ENCODE measurements at regions not wholly inside any gene's neighbourhood (a gene's known extent, or its start where the extent isn't known, plus 50 kb on each side); places are given as distances from the start of the nearest gene placed in this dataset.

DNA sequence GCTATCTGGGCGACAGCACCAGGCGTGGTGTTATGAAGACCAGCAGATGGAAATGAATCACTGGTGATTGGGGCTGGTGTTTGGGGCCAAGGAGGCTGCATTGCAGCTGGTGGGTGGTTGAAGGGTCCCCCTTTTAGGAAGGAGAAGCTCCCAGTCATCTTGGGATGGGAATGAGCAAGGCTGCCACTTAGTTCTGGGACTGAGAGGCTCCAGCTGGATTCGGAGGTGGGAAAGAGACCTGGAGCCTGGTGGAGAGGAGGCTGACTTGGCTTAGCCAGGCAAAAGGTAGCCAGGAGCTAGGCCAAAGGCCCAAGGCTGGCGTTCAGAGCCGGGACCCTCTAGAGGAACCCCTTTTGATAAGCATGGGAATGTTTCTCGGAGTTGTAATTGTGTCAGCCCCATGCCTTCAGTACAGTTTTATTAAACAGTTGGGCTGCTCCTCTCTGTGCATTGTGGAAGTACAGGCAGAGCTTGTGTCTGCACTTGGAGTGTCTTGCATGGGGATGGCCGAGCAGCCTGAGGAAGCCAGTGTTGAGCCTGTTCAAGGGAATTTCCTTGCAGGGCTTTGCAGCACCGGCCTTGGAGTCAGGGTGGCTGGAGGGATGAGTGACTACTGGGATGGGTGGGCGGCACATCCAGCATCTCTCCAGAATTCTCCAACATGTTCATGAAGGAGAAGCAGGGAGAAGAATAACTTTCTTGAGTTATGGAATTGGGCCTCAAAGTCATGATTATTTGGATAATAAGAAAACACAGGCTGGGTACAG is 234.9 kb downstream of the BAMBI start:
- no peaks in the 10 kb centered on the region for H3K9me3 ChIP-seq (replicated peaks in 1 of 2; ENCODE audit: control insufficient read depth in 1 of 2, insufficient read depth in 1 of 2, low read length in 2 of 2)
- 97% methylated on average over 6 of the region's 9 CpGs for WGBS (ENCODE audit: insufficient coverage)
- TF ChIP-seq, protein P1, sequence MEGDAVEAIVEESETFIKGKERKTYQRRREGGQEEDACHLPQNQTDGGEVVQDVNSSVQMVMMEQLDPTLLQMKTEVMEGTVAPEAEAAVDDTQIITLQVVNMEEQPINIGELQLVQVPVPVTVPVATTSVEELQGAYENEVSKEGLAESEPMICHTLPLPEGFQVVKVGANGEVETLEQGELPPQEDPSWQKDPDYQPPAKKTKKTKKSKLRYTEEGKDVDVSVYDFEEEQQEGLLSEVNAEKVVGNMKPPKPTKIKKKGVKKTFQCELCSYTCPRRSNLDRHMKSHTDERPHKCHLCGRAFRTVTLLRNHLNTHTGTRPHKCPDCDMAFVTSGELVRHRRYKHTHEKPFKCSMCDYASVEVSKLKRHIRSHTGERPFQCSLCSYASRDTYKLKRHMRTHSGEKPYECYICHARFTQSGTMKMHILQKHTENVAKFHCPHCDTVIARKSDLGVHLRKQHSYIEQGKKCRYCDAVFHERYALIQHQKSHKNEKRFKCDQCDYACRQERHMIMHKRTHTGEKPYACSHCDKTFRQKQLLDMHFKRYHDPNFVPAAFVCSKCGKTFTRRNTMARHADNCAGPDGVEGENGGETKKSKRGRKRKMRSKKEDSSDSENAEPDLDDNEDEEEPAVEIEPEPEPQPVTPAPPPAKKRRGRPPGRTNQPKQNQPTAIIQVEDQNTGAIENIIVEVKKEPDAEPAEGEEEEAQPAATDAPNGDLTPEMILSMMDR (IDR thresholded peaks at IDR 0.05), result no peak
- no peak overlapping the region for H3K4me2 ChIP-seq (replicated peaks; ENCODE audit: extremely low read depth, low read length, poor library complexity, severe bottlenecking)
- H3K4me3 Mint-ChIP-seq, result no peak overlapping the region
- intact Hi-C loops (cut with micrococcal nuclease), result no loop called here
- H3K27me3 ChIP-seq (ENCODE audit: control insufficient read depth in 2 of 2, insufficient read depth in 2 of 2, low read length in 2 of 2), result no peaks in the 10 kb centered on the region
- no peaks in the 10 kb centered on the region for H3K4me1 Mint-ChIP-seq
- H3K79me2 ChIP-seq (ENCODE audit: insufficient read depth, low read length), result no peaks in the 10 kb centered on the region
- peaks cover 0 to 7% (median 2%) of the 10 kb centered on the region in 7 donors for H3K9me3 Mint-ChIP-seq
- peaks cover 0 to 7% (median 0%) of the 10 kb centered on the region in 3 donors for H3K27me3 Mint-ChIP-seq (ENCODE audit: low read depth in 3 of 3)
- H2AFZ ChIP-seq (ENCODE audit: insufficient read depth, low read depth, low read length, poor library complexity, severe bottlenecking), result no peak overlapping the region
- H3K27ac ChIP-seq (ENCODE audit: low read depth in 1 of 2, low read length in 2 of 2), result no peak overlapping the region
- no peaks in the 10 kb centered on the region for H3K36me3 ChIP-seq (replicated peaks in 1 of 2; ENCODE audit: control insufficient read depth in 1 of 2, insufficient read depth in 2 of 2, low read length in 2 of 2)
- no peak for DNase-seq
- H3K36me3 Mint-ChIP-seq, result no peaks in the 10 kb centered on the region
- no peak overlapping the region for H3K4me3 ChIP-seq (replicated peaks in 1 of 3; ENCODE audit: low read depth in 2 of 3, low read length in 3 of 3)
- no peak overlapping the region for H3K9ac ChIP-seq (ENCODE audit: insufficient read depth, low read length, poor library complexity, severe bottlenecking)
- H3K4me1 ChIP-seq (ENCODE audit: control insufficient read depth in 1 of 2, insufficient read depth in 2 of 2, low read length in 2 of 2), result no peaks in the 10 kb centered on the region
- H3K27ac Mint-ChIP-seq, result no peak overlapping the region
- H4K20me1 ChIP-seq (ENCODE audit: insufficient read depth, low read length), result no peaks in the 10 kb centered on the region

- intact Hi-C loops (cut with micrococcal nuclease), result no loop called here
- Mint-ChIP-seq H3K27me3 (ENCODE audit: low read depth in 3 of 3) (peaks cover 0 to 8% (median 0%) of the 10 kb centered on the region in 3 donors), H3K4me1 (no peaks in the 10 kb centered on the region), H3K27ac (no peak overlapping the region), H3K9me3 (peaks cover 0 to 5% (median 0%) of the 10 kb centered on the region in 7 donors), H3K36me3 (no peaks in the 10 kb centered on the region), H3K4me3 (no peak overlapping the region)
- Histone ChIP-seq H3K4me2 (replicated peaks; ENCODE audit: extremely low read depth, low read length, poor library complexity, severe bottlenecking) (no peak overlapping the region), H3K9me3 (replicated peaks in 1 of 2; ENCODE audit: control insufficient read depth in 1 of 2, insufficient read depth in 1 of 2, low read length in 2 of 2) (no peaks in the 10 kb centered on the region), H3K27ac (ENCODE audit: low read depth in 1 of 2, low read length in 2 of 2) (no peak overlapping the region), H3K4me3 (replicated peaks in 1 of 3; ENCODE audit: low read depth in 2 of 3, low read length in 3 of 3) (no peak overlapping the region), H2AFZ (ENCODE audit: insufficient read depth, low read depth, low read length, poor library complexity, severe bottlenecking) (no peak overlapping the region), H3K4me1 (ENCODE audit: control insufficient read depth in 1 of 2, insufficient read depth in 2 of 2, low read length in 2 of 2) (no peaks in the 10 kb centered on the region), H3K79me2 (ENCODE audit: insufficient read depth, low read length) (no peaks in the 10 kb centered on the region), H4K20me1 (ENCODE audit: insufficient read depth, low read length) (no peaks in the 10 kb centered on the region), H3K9ac (ENCODE audit: insufficient read depth, low read length, poor library complexity, severe bottlenecking) (no peak overlapping the region), H3K27me3 (ENCODE audit: control insufficient read depth in 2 of 2, insufficient read depth in 2 of 2, low read length in 2 of 2) (no peaks in the 10 kb centered on the region), H3K36me3 (replicated peaks in 1 of 2; ENCODE audit: control insufficient read depth in 1 of 2, insufficient read depth in 2 of 2, low read length in 2 of 2) (no peaks in the 10 kb centered on the region)
- WGBS (ENCODE audit: insufficient coverage), result 100% methylated on average over 3 of the region's 12 CpGs
- no peak for DNase-seq
- TF ChIP-seq, protein P1 (IDR thresholded peaks at IDR 0.05), result no peak
Measured at GRCh38 chr10:28913436-28914237, 236.3 kb downstream of the BAMBI start.
